AG09309 (cell line): ENCODE measurements at regions not wholly inside any gene's neighbourhood (a gene's known extent, or its start where the extent isn't known, plus 50 kb on each side); places are given as distances from the start of the nearest gene placed in this dataset.
A peak's percentile ranks its signal among the peaks of the same experiment; 100 is the strongest.

Experiments used
- DNase-seq: peaks from one replicate; pipeline ENCODE4 v3.0.0-alpha.2; 2010; ENCODE audit warnings: low read depth
- H3K4me3 ChIP-seq: 2 replicates; pipeline ENCODE4 v1.5.1; 2011; ENCODE audit warnings: mild to moderate bottlenecking, low read depth, low read length, moderate library complexity; ENCODE audit not compliant: control insufficient read depth
- TF ChIP-seq, protein P1 (sequence below): IDR thresholded peaks from 2 replicates; pipeline ENCODE4 v1.5.1; 2011; ENCODE audit warnings: mild to moderate bottlenecking, low read depth, low read length, inconsistent platforms; ENCODE audit not compliant: insufficient read depth, control insufficient read depth; ENCODE audit errors: missing control alignments

DNA sequence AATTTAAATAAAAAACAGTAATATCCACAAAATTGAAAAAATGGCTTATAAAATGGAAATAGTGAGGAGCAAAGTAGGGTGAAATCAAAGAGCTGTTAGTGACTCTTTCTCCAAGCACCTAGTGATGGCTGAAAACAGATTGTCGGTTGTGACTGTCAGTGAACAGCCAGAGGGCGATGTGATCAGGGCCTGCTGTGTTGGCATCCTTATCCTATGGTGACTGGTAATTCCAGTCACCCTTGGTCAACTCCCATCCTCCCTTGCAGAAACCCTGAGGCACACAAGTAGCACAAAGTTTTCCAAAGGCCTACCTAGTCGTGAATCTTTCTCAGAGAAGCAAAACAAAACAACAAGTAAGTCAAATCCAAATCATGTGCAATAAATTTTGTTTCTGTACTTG is 599.8 kb upstream of the CXADR start:
- no peak for DNase-seq

DNA sequence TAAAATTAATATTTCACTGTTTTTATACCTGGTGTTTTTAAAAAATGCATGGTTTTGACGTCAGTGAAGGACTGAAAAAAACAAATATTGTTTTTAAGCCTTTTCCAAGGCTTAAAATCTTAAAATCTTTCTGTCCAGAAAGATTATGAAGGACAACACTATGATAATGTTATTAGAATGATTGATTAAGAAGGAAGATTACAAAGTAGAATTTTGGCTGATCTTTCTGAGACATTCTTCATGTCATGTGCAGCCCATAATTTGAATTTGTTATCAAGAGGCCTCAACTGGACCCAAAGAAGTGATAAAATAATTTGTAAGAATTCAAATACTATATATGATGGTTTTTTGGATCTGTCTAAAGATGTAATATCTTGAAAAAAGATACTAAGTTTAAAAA is 584.4 kb upstream of the CXADR start:
- no peak overlapping the region for H3K4me3 ChIP-seq
- no peak for DNase-seq
- TF ChIP-seq, protein P1, sequence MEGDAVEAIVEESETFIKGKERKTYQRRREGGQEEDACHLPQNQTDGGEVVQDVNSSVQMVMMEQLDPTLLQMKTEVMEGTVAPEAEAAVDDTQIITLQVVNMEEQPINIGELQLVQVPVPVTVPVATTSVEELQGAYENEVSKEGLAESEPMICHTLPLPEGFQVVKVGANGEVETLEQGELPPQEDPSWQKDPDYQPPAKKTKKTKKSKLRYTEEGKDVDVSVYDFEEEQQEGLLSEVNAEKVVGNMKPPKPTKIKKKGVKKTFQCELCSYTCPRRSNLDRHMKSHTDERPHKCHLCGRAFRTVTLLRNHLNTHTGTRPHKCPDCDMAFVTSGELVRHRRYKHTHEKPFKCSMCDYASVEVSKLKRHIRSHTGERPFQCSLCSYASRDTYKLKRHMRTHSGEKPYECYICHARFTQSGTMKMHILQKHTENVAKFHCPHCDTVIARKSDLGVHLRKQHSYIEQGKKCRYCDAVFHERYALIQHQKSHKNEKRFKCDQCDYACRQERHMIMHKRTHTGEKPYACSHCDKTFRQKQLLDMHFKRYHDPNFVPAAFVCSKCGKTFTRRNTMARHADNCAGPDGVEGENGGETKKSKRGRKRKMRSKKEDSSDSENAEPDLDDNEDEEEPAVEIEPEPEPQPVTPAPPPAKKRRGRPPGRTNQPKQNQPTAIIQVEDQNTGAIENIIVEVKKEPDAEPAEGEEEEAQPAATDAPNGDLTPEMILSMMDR, result no peak

More for the DNA sequence above, 599.8 kb upstream of the CXADR start:
- no peak overlapping the region for H3K4me3 ChIP-seq
- TF ChIP-seq, protein P1, result no peak

DNA sequence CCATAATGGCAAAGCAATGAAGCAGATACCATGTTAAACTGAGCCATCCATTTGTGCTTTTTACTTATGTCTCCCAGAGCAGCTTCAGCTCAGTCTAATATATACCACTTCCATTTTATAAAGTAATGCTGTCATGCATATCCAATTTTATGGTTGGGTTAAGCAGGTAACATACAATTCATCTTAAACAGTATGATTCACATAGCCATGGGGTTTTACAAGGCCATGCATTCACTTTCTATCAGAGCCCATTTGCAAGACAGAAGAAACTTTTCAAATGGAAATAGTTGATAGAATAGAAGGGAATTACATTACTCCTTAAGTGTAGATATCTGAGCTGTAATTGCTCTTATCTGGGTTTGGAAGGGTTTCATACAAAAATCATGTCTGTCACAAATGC is 580.5 kb upstream of the CXADR start:
- TF ChIP-seq, protein P1, result no peak
- no peak overlapping the region for H3K4me3 ChIP-seq
- no peak for DNase-seq

DNA sequence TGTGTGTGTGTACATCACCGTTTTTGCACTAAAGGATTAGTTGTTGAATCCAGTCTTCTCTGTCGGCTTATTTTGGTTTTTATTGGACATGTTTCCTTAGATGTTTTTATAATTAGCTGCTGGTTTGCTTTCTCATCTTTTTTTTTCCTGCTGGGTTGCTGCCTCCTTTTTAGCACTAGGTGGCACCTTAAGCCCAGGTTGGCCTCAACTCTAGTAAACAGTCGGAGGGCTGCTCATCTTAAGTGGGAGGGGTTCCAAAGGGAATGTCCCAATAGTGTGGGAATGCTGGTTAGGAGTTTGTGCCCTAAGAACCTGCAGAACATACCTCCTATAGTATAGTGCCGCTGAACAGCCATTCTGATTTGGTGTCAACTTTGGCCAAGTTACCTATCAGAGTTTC is 570.1 kb upstream of the CXADR start:
- TF ChIP-seq, protein P1, result peak; percentile 52
- no peak overlapping the region for H3K4me3 ChIP-seq
- no peak for DNase-seq

DNA sequence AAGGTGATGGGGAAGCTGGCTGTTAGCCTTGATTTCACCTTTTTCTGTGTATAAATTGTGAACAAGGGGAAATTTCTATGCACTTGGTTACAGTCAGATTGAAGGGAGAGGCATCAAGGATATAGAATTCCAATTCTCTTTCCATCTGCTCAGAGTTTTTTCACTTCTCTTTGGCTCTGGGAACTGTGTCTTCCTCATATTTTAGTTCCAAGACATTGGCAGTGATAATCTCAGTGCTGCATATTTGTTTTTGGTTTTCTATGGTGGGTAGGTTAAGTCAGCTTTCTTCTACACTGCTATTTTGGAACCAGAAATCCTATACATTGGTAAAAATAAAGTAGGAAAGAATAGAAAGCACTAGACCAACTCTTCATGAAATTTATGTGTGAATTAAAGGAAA is 569.6 kb upstream of the CXADR start:
- TF ChIP-seq, protein P1, result no peak
- no peak overlapping the region for H3K4me3 ChIP-seq
- DNase-seq, result no peak

DNA sequence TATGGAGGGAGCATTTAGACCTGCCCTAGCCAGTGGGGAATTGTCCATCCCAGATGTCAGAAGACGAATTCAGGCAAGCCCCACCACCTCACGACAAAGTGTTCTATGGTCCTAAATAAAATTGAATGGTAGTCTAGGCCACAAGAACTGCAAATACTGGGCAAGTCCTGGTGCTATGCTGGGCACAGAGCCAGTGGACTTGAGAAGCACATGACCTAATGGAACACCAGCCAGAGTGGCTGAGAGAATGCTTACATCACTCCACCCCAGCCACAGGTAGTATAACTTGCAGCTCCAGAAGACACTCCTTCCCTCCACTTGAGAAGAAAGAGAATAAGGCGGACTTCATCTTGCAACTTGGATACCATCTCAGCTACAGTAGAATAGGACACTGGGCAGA is 567.3 kb upstream of the CXADR start:
- TF ChIP-seq, protein P1, result no peak

DNA sequence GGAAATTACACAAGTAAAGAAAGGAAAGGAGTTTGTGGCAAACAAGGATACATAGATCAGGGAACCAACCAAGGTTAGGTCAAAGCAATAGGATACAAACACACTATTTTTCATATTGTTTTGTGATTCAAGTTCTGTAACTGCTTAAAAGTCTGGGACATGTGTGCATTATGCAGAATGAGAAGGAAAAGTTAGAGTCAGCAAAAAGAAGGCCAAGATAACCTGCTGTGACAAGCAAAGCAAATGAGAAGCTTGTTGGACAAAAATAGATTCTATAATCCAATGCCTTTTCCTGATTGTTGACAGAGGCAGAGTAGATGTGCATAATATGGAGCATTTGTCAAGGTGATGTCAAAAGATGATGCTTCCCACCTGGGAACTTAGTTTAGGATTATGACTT is 556.0 kb upstream of the CXADR start:
- DNase-seq, result no peak
- TF ChIP-seq, protein P1, result no peak
- no peak overlapping the region for H3K4me3 ChIP-seq

More for the DNA sequence above, 567.3 kb upstream of the CXADR start:
- H3K4me3 ChIP-seq, result no peak overlapping the region
- DNase-seq, result no peak
